ENCODE measurements at regions not wholly inside any gene's neighbourhood (a gene's known extent, or its start where the extent isn't known, plus 50 kb on each side); places are given as distances from the start of the nearest gene placed in this dataset.

DNA sequence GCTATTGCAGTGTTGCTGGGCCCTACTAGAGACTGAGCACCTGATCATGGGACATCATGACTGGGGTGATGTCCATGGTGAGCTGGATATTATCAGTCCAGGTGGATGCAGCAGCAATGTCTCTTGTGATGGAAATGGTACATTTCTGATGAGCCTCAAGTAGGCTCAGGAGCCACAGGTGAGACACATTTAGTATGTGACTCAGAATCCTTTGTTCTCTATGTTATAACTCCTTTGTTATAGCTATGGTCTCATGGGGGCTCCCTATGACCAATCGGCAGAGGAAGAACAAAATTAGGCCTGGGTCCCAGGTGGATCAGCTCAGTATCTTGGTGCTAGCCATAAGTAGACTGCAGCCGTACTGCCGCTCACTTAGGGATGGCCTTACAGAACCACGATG lies 107.9 kb upstream of the FAT1 start:
- Histone ChIP-seq H3K14ac (ENCODE audit: insufficient read depth, low read length) (no peak overlapping the region), H2BK20ac (ENCODE audit: low read depth, low read length, poor library complexity, severe bottlenecking) (no peak overlapping the region), H3K56ac (ENCODE audit: insufficient read length, low read depth, low read length) (no peak overlapping the region), H3K9ac (ENCODE audit: extremely low read depth, insufficient read length, low read length) (no peak overlapping the region), H3K18ac (ENCODE audit: insufficient read length, low read depth, low read length) (no peak overlapping the region), H3T11ph (ENCODE audit: low read length) (no peak overlapping the region), H4K20me1 (ENCODE audit: control insufficient read depth, insufficient read depth, insufficient read length) (no peaks in the 10 kb centered on the region), H3K4me1 (ENCODE audit: insufficient read depth, low read length) (no peaks in the 10 kb centered on the region), H3K79me2 (ENCODE audit: insufficient read depth, low read length) (no peaks in the 10 kb centered on the region), H3K9me3 (ENCODE audit: control insufficient read depth, low read depth, low read length) (no peaks in the 10 kb centered on the region), H4K8ac (replicated peaks; ENCODE audit: insufficient read length, low read depth, low read length) (no peak overlapping the region), H3K4me2 (ENCODE audit: insufficient read depth, insufficient read length, low read length) (no peak overlapping the region), H3K23me2 (ENCODE audit: insufficient read length, low read depth, low read length, poor library complexity, severe bottlenecking) (no peaks in the 10 kb centered on the region), H2BK120ac (ENCODE audit: low read depth, low read length, poor library complexity, severe bottlenecking) (no peak overlapping the region), H2BK12ac (ENCODE audit: insufficient read length, low read depth, low read length) (no peak overlapping the region), H3K79me1 (ENCODE audit: insufficient read depth, low read depth, low read length, poor library complexity, severe bottlenecking) (no peaks in the 10 kb centered on the region), H4K91ac (ENCODE audit: insufficient read length, low read depth, low read length) (no peak overlapping the region), H2AK5ac (ENCODE audit: insufficient read length, low read length) (no peak overlapping the region), H3K27ac (ENCODE audit: insufficient read length, low read depth, low read length) (no peak overlapping the region), H2BK5ac (ENCODE audit: insufficient read length, low read length) (no peak overlapping the region), H3K27me3 (ENCODE audit: insufficient read depth, low read length) (no peaks in the 10 kb centered on the region), H2AFZ (ENCODE audit: low read length) (no peak overlapping the region), H4K5ac (ENCODE audit: insufficient read length, low read depth, low read length) (no peak overlapping the region), H3K4ac (ENCODE audit: low read depth, low read length) (no peak overlapping the region), H3K23ac (ENCODE audit: insufficient read length, low read depth, low read length) (no peak overlapping the region), H2BK15ac (ENCODE audit: low read depth, low read length) (no peak overlapping the region)
- H3K9me3 Mint-ChIP-seq = no peaks in the 10 kb centered on the region
- no peak overlapping the region for H3K4me3 Mint-ChIP-seq
- no CpG with 5 or more reads among the region's 4 CpGs for WGBS (ENCODE audit: extremely low coverage, insufficient read length, low lambda C conversion rate)
- DNase-seq = no peak
- peaks cover 3% of the 10 kb centered on the region in 2 experiments; a peak in 2 of 4 replicates for H3K4me1 Mint-ChIP-seq
- no peaks in the 10 kb centered on the region; the same call in 1 of the 2 replicates for H3K27me3 Mint-ChIP-seq (ENCODE audit: low read depth)
- no peaks in the 10 kb centered on the region for H3K36me3 Mint-ChIP-seq (ENCODE audit: insufficient read depth in 1 of 3, low read depth in 3 of 3)
- no peak overlapping the region for H3K27ac Mint-ChIP-seq
- TF ChIP-seq, protein P1, sequence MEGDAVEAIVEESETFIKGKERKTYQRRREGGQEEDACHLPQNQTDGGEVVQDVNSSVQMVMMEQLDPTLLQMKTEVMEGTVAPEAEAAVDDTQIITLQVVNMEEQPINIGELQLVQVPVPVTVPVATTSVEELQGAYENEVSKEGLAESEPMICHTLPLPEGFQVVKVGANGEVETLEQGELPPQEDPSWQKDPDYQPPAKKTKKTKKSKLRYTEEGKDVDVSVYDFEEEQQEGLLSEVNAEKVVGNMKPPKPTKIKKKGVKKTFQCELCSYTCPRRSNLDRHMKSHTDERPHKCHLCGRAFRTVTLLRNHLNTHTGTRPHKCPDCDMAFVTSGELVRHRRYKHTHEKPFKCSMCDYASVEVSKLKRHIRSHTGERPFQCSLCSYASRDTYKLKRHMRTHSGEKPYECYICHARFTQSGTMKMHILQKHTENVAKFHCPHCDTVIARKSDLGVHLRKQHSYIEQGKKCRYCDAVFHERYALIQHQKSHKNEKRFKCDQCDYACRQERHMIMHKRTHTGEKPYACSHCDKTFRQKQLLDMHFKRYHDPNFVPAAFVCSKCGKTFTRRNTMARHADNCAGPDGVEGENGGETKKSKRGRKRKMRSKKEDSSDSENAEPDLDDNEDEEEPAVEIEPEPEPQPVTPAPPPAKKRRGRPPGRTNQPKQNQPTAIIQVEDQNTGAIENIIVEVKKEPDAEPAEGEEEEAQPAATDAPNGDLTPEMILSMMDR (conservative IDR thresholded peaks at IDR 0.05) = no peak
